ENCODE measurements at regions not wholly inside any gene's neighbourhood (a gene's known extent, or its start where the extent isn't known, plus 50 kb on each side); places are given as distances from the start of the nearest gene placed in this dataset.
"Not testable (repeated sequence)": the region's sequence is repeated elsewhere in the genome, so short reads cannot be mapped to it uniquely, and the experiment has no call there.

- no peak for DNase-seq
Measured at GRCh38 chr4:159008671-159009070, 94.2 kb upstream of the RAPGEF2 start.

- no peak for DNase-seq
Measured at GRCh38 chr4:159009521-159009920, 93.4 kb upstream of the RAPGEF2 start.

GRCh38 chr4:159010100-159010499, 92.8 kb upstream of the RAPGEF2 start:
- DNase-seq = no peak

GRCh38 chr4:159010563-159011260, 92.2 kb upstream of the RAPGEF2 start:
- no peak for DNase-seq

- no peak for DNase-seq
Measured at GRCh38 chr4:159012381-159012780, 90.5 kb upstream of the RAPGEF2 start.

- DNase-seq = no peak
Measured at GRCh38 chr4:159013692-159014091, 89.2 kb upstream of the RAPGEF2 start.

- no peak for DNase-seq
Measured at GRCh38 chr4:159014859-159015258, 88.0 kb upstream of the RAPGEF2 start.

GRCh38 chr4:159015841-159016240, 87.0 kb upstream of the RAPGEF2 start:
- DNase-seq = no peak

GRCh38 chr4:159016593-159017024, 86.3 kb upstream of the RAPGEF2 start:
- no peak for DNase-seq

- no peak for DNase-seq
Measured at GRCh38 chr4:159017323-159018026, 85.4 kb upstream of the RAPGEF2 start.

- DNase-seq = no peak
Measured at GRCh38 chr4:159018062-159018629, 84.7 kb upstream of the RAPGEF2 start.

- DNase-seq = no peak
Measured at GRCh38 chr4:159019356-159019755, 83.5 kb upstream of the RAPGEF2 start.

GRCh38 chr4:159021597-159022385, 81.1 kb upstream of the RAPGEF2 start:
- DNase-seq = no peak

- no peak for DNase-seq
Measured at GRCh38 chr4:159023741-159024140, 79.1 kb upstream of the RAPGEF2 start.

GRCh38 chr4:159024266-159024665, 78.6 kb upstream of the RAPGEF2 start:
- no peak for DNase-seq

- DNase-seq = no peak
Measured at GRCh38 chr4:159024828-159025227, 78.1 kb upstream of the RAPGEF2 start.

GRCh38 chr4:159026329-159026728, 76.5 kb upstream of the RAPGEF2 start:
- DNase-seq = no peak

- no peak for DNase-seq
Measured at GRCh38 chr4:159027535-159027934, 75.3 kb upstream of the RAPGEF2 start.

GRCh38 chr4:159029481-159029880, 73.4 kb upstream of the RAPGEF2 start:
- no peak for DNase-seq

GRCh38 chr4:159030297-159030696, 72.6 kb upstream of the RAPGEF2 start:
- not testable (repeated sequence) for DNase-seq

- no peak for DNase-seq
Measured at GRCh38 chr4:159035570-159035969, 67.3 kb upstream of the RAPGEF2 start.

GRCh38 chr4:159038536-159038935, 64.3 kb upstream of the RAPGEF2 start:
- no peak for DNase-seq

All from DMS79 treated with DMSO at 0.1 percent for 48 hours (cell line).